AG10803 (cell line): ENCODE measurements at regions not wholly inside any gene's neighbourhood (a gene's known extent, or its start where the extent isn't known, plus 50 kb on each side); places are given as distances from the start of the nearest gene placed in this dataset.

Experiments
- DNase-seq: peaks from one replicate; pipeline ENCODE4 v3.0.0; 2010; ENCODE audit warnings: low read depth
- H3K4me3 ChIP-seq: 2 replicates; pipeline ENCODE4 v1.5.1; 2011; ENCODE audit warnings: mild to moderate bottlenecking, low read length, control low read depth
- CTCF ChIP-seq: conservative IDR thresholded peaks from 2 replicates; pipeline ENCODE4 v1.5.1; 2011; ENCODE audit warnings: mild to moderate bottlenecking, low read length, control low read depth, inconsistent platforms

- no peak overlapping the region for H3K4me3 ChIP-seq
- no peak for DNase-seq
- no peak for TF ChIP-seq CTCF
These were observed 321.5 kb upstream of the GHITM start for GRCh38 chr10:83817797-83818196.

DNA sequence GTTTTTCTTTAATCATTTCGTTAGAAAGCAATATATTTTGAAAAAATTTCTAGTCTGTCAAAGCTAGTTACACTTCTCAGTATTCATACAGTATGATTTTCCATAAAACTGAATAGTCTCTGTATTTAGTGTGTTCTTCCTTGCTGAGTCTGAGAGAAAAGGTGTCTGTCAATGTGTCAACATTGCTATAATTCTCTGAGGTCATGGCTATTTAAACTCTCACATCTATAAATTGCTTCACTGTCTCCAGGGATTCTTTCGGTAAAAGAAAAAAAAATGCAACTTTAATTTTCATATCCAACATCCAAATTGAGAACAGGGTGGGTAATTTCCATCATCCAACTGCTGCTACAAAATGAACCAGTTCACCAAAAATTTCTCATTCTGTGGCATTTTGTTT lies 319.7 kb upstream of the GHITM start:
- no peak overlapping the region for H3K4me3 ChIP-seq
- no peak for TF ChIP-seq CTCF
- DNase-seq = no peak

DNA sequence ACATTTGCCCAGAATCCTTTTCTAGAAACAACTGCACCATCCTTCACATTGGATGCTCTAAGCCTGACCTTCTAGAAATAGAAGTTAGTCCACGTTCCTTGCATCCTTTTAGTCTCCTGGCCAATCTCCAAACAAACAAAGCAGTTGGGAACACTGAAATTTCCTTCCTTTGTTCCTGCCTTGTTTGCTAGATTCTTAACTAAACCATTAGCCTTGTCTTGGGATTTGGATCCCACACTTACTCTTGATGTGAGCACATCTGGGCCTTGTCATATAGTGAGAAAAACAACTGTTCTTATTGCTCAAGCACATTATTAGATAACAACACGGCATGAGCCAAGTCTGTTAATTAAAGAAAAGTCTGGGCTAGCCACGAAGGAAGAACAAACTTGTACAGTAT lies 319.3 kb upstream of the GHITM start:
- no peak overlapping the region for H3K4me3 ChIP-seq
- DNase-seq = no peak
- TF ChIP-seq CTCF = no peak

DNA sequence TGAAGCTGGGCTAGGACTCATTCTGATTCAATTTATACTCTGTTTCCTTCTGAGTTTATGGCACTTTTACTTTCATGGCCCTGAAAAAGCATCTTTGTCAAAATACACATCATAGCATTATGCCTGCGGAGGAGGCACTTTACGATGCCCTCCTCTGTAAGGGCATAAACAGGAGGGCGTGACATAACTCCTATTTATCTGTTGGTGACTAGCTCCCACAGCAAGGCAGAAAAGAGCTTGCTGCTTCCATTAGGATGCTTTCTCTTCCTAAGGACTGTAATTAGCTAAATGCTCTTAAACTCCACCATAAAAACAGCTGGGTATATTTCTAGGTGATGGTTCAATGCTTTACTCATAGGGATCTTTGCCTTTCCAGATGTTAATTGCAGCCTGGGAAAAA lies 315.2 kb upstream of the GHITM start:
- TF ChIP-seq CTCF = no peak
- DNase-seq = no peak
- H3K4me3 ChIP-seq = no peak overlapping the region

DNA sequence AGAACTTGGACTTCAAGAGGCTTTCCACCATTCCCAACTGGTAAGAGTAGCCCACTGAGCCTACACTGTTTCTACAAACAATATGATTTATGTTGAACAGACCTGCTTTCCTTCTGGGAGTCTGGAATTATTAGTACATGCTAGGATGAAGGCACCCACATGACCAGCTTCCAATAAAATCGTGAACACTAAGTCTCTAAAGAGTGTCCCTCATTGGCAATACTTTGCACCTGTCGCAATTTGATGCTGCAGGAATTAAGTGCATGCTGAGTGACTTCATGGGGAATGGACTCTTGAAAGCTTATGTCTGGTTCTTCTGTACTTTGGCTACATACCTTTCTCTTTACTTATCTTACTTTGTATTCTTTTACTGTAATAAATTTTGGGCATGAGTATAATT lies 305.2 kb upstream of the GHITM start:
- no peak for TF ChIP-seq CTCF
- no peak for DNase-seq
- H3K4me3 ChIP-seq = no peak overlapping the region

DNA sequence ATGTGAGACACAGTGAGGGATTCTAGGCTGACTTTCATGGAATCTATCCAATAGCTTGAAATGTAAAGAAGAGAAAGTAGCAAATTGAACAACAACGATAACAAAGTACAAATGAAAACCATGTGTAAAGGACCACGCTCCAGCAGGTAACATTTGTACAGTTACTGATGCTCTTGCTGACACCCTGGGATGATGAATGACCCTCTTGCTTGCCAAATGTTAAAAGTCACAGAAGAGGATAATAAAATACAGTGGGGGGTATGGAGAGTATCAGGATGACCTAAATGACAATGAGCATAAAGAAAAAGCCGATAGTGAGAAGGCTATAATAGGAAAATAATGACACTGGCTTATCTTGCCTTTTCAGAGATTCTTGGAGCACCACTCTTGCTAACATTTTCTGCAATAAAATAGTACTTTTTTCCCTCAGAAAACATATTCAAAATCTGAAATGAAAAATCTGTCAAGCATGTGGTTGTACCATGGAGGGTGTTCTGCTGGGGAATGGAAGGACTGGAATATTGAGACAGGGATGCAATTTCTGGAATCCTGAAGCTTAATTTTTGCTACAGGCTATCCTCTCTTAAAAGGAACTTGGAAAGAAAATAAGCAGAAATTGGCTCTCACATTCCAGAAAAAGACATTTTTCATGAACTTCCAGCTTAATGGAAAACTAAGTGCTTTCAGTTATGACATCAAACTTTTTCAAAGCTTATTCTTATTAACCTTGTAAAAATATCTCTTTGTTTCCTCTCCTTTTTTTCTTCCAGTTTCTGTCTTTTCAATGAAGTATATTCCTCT lies 303.2 kb upstream of the GHITM start:
- no peak for TF ChIP-seq CTCF
- no peak for DNase-seq
- H3K4me3 ChIP-seq = no peak overlapping the region

DNA sequence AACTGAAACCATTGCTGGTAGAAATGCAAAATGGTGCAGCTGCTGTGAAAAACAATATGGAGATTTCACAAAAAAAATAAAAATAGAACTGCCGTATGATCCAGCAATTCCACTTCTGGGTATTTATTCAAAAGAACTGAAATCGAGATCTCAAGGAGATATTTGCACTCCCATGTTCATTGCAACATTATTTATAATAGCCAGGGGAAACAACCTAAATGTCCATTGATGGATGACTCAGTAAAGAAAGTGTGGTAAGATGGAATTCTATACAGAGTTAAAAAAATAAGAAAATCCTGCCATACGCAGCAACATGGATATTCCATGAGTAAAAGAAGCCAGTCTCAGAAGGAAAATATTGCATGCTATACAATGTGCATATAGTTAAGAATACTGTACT lies 290.6 kb upstream of the GHITM start:
- TF ChIP-seq CTCF = no peak
- DNase-seq = no peak
- H3K4me3 ChIP-seq = no peak overlapping the region
